ENCODE measurements at regions not wholly inside any gene's neighbourhood (a gene's known extent, or its start where the extent isn't known, plus 50 kb on each side); places are given as distances from the start of the nearest gene placed in this dataset.

DNA sequence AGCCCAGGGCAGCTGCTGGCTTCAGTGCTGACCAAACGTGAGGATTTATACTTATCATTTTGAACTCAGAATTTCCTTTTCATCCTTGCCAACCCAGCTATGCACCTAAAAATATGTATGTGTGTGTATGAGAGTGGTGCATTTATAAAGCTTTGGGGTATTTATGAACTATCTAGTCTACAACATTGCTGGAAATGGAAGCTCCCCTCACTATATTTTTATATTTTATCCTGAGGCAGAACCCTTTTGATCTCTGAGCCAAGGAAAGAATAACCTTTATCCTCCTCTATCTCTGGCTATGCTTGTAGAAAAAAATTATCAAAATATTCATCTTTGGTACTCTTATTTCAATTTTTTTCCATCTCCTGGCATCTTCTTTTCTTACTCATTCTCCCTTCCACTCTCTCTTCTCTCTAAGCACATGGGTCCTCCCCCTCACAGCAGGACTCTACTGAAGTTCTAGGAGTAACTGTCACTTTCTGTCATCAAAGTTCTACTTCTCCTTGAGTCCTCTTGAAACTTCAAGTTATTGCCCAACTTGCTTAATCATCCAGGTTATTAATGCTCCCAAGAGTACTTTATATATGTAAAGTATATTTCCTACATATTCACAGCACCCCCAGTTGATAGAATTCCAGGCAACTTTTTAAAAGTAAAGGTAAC lies 190.9 kb downstream of the HINT1 start:
- TF ChIP-seq, protein P1, sequence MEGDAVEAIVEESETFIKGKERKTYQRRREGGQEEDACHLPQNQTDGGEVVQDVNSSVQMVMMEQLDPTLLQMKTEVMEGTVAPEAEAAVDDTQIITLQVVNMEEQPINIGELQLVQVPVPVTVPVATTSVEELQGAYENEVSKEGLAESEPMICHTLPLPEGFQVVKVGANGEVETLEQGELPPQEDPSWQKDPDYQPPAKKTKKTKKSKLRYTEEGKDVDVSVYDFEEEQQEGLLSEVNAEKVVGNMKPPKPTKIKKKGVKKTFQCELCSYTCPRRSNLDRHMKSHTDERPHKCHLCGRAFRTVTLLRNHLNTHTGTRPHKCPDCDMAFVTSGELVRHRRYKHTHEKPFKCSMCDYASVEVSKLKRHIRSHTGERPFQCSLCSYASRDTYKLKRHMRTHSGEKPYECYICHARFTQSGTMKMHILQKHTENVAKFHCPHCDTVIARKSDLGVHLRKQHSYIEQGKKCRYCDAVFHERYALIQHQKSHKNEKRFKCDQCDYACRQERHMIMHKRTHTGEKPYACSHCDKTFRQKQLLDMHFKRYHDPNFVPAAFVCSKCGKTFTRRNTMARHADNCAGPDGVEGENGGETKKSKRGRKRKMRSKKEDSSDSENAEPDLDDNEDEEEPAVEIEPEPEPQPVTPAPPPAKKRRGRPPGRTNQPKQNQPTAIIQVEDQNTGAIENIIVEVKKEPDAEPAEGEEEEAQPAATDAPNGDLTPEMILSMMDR (IDR thresholded peaks at IDR 0.05) = no peak
- TF ChIP-seq POLR2A (IDR thresholded peaks at IDR 0.05) = no peak
